Epithelial cell of esophagus (primary cell): ENCODE measurements at regions not wholly inside any gene's neighbourhood (a gene's known extent, or its start where the extent isn't known, plus 50 kb on each side); places are given as distances from the start of the nearest gene placed in this dataset.

Experiments
- DNase-seq: peaks from one replicate; pipeline ENCODE4 v3.0.0; 2010; ENCODE audit warnings: low read depth
- H3K4me3 ChIP-seq: 2 replicates; pipeline ENCODE4 v1.5.1; 2011; ENCODE audit warnings: mild to moderate bottlenecking, low read length, control low read depth
- TF ChIP-seq, protein P1 (sequence below): IDR thresholded peaks from 2 replicates; pipeline ENCODE4 v1.5.1; 2011; ENCODE audit warnings: low read depth, mild to moderate bottlenecking, low read length, control low read depth, inconsistent platforms; ENCODE audit not compliant: insufficient read depth; ENCODE audit errors: missing control alignments

DNA sequence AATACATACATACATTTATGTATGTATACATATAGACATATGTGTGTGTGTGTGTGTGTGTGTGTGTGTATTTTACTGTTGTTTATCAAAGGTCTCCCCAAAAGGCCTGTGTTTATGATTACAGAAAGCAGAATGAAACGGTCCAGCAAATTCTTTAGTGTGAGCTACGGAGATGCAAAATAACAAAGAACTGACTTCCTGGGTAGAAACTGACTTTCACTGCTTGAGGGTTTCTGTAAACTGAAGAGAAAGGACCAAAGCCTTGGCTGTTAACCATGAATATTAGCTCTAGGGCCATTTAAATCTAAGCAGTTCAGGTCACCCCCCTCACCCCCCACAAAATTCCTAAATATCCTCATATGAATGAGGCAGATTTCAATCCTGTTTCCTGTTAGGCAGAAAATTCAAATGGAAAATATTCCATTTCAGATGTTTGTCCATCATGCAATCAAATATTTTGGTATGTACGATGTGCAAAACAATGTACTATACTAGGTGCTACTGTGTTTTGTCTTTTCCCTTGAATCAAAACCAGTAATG is 213.2 kb downstream of the TGFB2 start:
- H3K4me3 ChIP-seq: no peak overlapping the region
- TF ChIP-seq, protein P1, sequence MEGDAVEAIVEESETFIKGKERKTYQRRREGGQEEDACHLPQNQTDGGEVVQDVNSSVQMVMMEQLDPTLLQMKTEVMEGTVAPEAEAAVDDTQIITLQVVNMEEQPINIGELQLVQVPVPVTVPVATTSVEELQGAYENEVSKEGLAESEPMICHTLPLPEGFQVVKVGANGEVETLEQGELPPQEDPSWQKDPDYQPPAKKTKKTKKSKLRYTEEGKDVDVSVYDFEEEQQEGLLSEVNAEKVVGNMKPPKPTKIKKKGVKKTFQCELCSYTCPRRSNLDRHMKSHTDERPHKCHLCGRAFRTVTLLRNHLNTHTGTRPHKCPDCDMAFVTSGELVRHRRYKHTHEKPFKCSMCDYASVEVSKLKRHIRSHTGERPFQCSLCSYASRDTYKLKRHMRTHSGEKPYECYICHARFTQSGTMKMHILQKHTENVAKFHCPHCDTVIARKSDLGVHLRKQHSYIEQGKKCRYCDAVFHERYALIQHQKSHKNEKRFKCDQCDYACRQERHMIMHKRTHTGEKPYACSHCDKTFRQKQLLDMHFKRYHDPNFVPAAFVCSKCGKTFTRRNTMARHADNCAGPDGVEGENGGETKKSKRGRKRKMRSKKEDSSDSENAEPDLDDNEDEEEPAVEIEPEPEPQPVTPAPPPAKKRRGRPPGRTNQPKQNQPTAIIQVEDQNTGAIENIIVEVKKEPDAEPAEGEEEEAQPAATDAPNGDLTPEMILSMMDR: no peak
- no peak for DNase-seq

DNA sequence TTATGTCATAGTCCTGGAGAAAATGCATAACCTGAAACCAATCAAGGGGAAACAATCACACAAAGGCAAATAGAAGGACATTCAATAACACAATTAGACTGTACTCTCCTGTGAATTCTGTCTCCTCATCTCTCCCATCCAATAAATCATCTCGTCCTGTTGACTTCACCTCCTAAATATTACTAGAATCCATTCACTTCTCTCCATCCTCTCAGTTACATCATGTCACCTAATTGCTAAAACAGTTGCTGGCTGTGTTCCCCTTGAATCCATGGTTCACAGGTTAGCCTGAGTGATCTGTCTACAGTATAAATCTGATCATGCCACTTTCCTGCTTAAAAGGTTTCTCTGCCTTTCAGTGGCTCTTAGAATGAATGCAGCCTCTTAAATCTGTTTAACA is 220.2 kb downstream of the TGFB2 start:
- DNase-seq: no peak
- TF ChIP-seq, protein P1: no peak
- no peak overlapping the region for H3K4me3 ChIP-seq

DNA sequence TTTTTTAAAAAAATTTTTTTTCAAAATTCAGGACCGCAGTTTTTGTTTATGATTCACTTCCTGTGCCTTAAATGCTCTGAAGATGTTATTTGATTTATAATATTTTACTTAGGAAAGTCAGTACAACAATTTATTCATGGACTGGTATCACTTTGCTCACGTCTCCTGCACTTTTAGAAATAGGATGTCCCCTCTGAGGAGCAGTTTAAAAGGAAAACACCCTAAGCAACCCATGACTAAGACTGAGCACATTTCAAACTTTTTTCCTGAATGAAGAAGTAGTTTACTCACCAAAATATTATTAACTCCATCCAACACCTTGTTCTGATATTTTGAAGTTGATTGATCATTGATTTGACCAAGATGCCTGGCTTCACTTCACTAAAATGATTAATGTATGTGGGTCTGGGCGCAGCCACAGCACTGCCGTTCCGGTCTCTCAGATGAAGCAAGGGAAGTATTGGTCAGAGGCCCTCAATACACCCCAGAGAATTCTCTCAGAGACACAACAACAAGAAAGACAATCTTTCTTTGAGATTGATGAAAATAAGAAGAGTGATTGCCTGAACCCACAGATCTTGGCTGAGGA is 223.9 kb downstream of the TGFB2 start:
- TF ChIP-seq, protein P1: no peak
- no peak for DNase-seq
- H3K4me3 ChIP-seq: no peak overlapping the region

DNA sequence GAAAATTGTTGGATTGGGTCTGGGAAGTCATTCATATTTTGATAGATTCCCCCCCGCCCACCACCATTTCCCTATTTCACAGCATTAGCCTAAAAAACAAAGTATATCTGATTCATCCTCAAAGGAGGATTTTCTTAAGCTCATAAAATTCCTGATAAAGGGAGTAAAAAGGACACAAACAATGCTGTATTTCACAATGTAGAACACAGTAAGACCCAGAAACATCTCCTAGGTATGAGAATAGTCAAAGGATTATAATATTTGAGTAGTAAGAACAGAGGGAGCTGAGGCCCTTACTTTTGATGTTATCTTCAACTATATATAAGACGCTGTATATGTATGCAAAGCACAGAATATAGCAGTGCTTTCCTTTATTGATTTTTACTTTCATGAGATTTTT is 225.3 kb downstream of the TGFB2 start:
- TF ChIP-seq, protein P1: no peak
- no peak for DNase-seq
- no peak overlapping the region for H3K4me3 ChIP-seq

- TF ChIP-seq, protein P1: no peak
- no peak overlapping the region for H3K4me3 ChIP-seq
- no peak for DNase-seq
Observed at GRCh38 chr1:218571491-218571890, 226.4 kb downstream of the TGFB2 start.

- TF ChIP-seq, protein P1: no peak
- DNase-seq: no peak
- H3K4me3 ChIP-seq: no peak overlapping the region
Observed at GRCh38 chr1:218572050-218572449, 226.9 kb downstream of the TGFB2 start.

DNA sequence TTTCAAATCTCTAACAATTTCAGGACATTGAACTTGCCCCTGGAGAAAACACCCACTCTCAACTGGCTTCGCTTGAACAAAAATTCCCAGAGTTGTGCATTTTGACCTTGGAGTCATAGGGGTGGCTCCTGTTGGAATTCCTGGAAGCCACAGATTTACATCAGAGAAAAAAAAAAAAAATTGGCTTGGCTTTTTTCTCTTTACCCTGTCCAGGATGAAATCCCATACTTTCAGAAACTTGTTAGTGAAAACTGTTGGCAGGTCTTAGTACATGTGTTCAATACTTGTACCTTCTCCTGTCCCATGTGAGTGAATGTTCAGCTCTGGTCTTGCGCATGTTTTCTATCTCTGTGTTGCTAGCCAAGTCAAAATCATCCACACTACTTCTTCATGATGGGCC is 228.8 kb downstream of the TGFB2 start:
- no peak overlapping the region for H3K4me3 ChIP-seq
- TF ChIP-seq, protein P1: no peak
- no peak for DNase-seq
